Activated CD4-positive, alpha-beta memory T cell treated with anti-CD3 and anti-CD28 coated beads, Interleukin-2, amount 10 ng/mL, durations not matched to agents 7 days and 5 days (primary cell): ENCODE measurements at regions not wholly inside any gene's neighbourhood (a gene's known extent, or its start where the extent isn't known, plus 50 kb on each side); places are given as distances from the start of the nearest gene placed in this dataset.

ENCODE experiments used
- CTCF ChIA-PET: fragments of 350-600 bp; sonication (Branson Sonifier 250); formaldehyde crosslinking; loops from one replicate; lab custom pipeline; 2021; ENCODE audit warnings: antibody characterized with exemption, inconsistent platforms; lab: Charles Lee
- POLR2A ChIA-PET: fragments of 350-600 bp; sonication (Branson Sonifier 250); formaldehyde crosslinking; loops from one replicate; lab custom pipeline; 2021; ENCODE audit warnings: antibody characterized with exemption; lab: Charles Lee
- DNase-seq: peaks from one replicate; pipeline ENCODE4 v3.0.0-alpha.2; 2020
- H3K27ac Mint-ChIP-seq: one replicate; pipeline ENCODE4 v1.8.0; 2021; ENCODE audit warnings: mild to moderate bottlenecking, mixed read lengths
- H3K27me3 Mint-ChIP-seq: one replicate; pipeline ENCODE4 v1.8.0; 2021; ENCODE audit warnings: mixed read lengths
- H3K36me3 Mint-ChIP-seq: one replicate; pipeline ENCODE4 v1.8.0; 2021; ENCODE audit warnings: low read depth, mixed read lengths
- H3K4me1 Mint-ChIP-seq: one replicate; pipeline ENCODE4 v1.8.0; 2021; ENCODE audit warnings: mixed read lengths
- H3K4me3 Mint-ChIP-seq: one replicate; pipeline ENCODE4 v1.8.0; 2021; ENCODE audit warnings: mild to moderate bottlenecking, mixed read lengths
- H3K9me3 Mint-ChIP-seq: one replicate; pipeline ENCODE4 v1.8.0; 2021; ENCODE audit warnings: mixed read lengths

GRCh38 chr14:30223385-30223785 lies 295.7 kb upstream of the PRKD1 start:
- Mint-ChIP-seq H3K4me3 (no peak overlapping the region), H3K27ac (no peak overlapping the region), H3K27me3 (no peaks in the 10 kb centered on the region), H3K4me1 (no peaks in the 10 kb centered on the region), H3K36me3 (no peaks in the 10 kb centered on the region), H3K9me3 (no peaks in the 10 kb centered on the region)
- POLR2A ChIA-PET: no interaction called here
- CTCF ChIA-PET: no interaction called here
- no peak for DNase-seq

GRCh38 chr14:30223966-30224365 lies 296.3 kb upstream of the PRKD1 start:
- Mint-ChIP-seq H3K27me3 (no peaks in the 10 kb centered on the region), H3K4me1 (no peaks in the 10 kb centered on the region), H3K9me3 (no peaks in the 10 kb centered on the region), H3K4me3 (no peak overlapping the region), H3K36me3 (no peaks in the 10 kb centered on the region), H3K27ac (no peak overlapping the region)
- CTCF ChIA-PET: interaction anchor here (1.4 kb wide), 1 partner anchor 10 kb away, joined by 3 read pairs; no protein-coding TSS in a partner anchor
- no peak for DNase-seq
- POLR2A ChIA-PET: no interaction called here

DNA sequence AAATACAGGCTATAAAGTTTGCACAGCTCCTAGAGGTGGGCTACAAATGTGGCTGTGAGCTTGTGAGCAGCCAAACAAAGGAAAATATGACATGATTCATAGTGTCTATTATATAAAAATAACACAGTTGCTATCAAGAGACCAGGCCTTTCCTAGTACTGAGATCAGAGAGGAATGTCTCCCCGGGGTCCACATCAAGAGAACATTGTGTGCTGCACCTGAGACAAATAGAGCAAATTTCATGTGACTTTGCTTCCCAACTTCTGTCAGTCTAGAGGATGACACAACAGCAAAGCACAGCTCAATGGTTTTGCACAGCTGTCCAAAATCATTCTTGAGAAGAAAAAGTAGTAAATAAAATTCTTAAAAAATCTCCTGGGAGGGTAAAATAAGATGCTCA lies 297.5 kb upstream of the PRKD1 start:
- DNase-seq: no peak
- H3K27me3 Mint-ChIP-seq: no peaks in the 10 kb centered on the region
- no peaks in the 10 kb centered on the region for H3K4me1 Mint-ChIP-seq
- no peaks in the 10 kb centered on the region for H3K36me3 Mint-ChIP-seq
- ChIA-PET POLR2A (no interaction called here), CTCF (interaction anchor here (1.4 kb wide), 2 partner anchors 11 to 45 kb away, joined by 3 to 5 read pairs; no protein-coding TSS in a partner anchor)
- H3K4me3 Mint-ChIP-seq: no peak overlapping the region
- H3K27ac Mint-ChIP-seq: no peak overlapping the region
- no peaks in the 10 kb centered on the region for H3K9me3 Mint-ChIP-seq

- Mint-ChIP-seq H3K4me1 (no peaks in the 10 kb centered on the region), H3K36me3 (no peaks in the 10 kb centered on the region), H3K27me3 (no peaks in the 10 kb centered on the region), H3K9me3 (no peaks in the 10 kb centered on the region), H3K27ac (no peak overlapping the region), H3K4me3 (no peak overlapping the region)
- DNase-seq: no peak
- ChIA-PET POLR2A (no interaction called here), CTCF (no interaction called here)
These were observed 299.8 kb upstream of the PRKD1 start for GRCh38 chr14:30227436-30227835.

- CTCF ChIA-PET: no interaction called here
- no peak overlapping the region for H3K27ac Mint-ChIP-seq
- no peak for DNase-seq
- POLR2A ChIA-PET: no interaction called here
- no peaks in the 10 kb centered on the region for H3K27me3 Mint-ChIP-seq
- H3K4me1 Mint-ChIP-seq: no peaks in the 10 kb centered on the region
- no peaks in the 10 kb centered on the region for H3K9me3 Mint-ChIP-seq
- H3K36me3 Mint-ChIP-seq: no peaks in the 10 kb centered on the region
- H3K4me3 Mint-ChIP-seq: no peak overlapping the region
These were observed 300.2 kb upstream of the PRKD1 start for GRCh38 chr14:30227876-30228275.

DNA sequence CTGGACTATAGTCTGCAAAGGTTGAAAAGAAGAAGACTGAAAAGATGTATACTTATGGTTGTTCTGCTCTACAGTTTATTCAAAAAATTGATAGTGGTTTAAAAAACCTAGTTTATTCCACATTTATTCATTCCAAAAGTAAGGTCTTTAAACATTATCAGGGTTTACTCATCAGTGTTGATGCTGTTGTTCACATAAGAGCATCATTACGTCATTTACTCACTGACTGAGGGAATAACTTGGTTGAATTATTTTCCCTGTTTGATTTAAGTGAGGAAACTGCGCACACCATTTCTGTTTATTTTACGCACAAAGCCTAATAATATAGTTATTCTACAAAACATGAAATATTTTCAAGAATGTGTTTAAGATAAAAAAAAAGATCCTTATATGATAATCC lies 303.1 kb upstream of the PRKD1 start:
- ChIA-PET CTCF (no interaction called here), POLR2A (no interaction called here)
- no peaks in the 10 kb centered on the region for H3K36me3 Mint-ChIP-seq
- H3K4me3 Mint-ChIP-seq: no peak overlapping the region
- no peak overlapping the region for H3K27ac Mint-ChIP-seq
- DNase-seq: no peak
- H3K4me1 Mint-ChIP-seq: no peaks in the 10 kb centered on the region
- H3K9me3 Mint-ChIP-seq: peaks cover 2% of the 10 kb centered on the region
- H3K27me3 Mint-ChIP-seq: no peaks in the 10 kb centered on the region

GRCh38 chr14:30234966-30235365 lies 307.3 kb upstream of the PRKD1 start:
- POLR2A ChIA-PET: no interaction called here
- Mint-ChIP-seq H3K9me3 (peaks cover 3% of the 10 kb centered on the region), H3K4me3 (no peak overlapping the region), H3K27ac (no peak overlapping the region), H3K4me1 (no peaks in the 10 kb centered on the region), H3K27me3 (no peaks in the 10 kb centered on the region), H3K36me3 (no peaks in the 10 kb centered on the region)
- no peak for DNase-seq
- CTCF ChIA-PET: no interaction called here

DNA sequence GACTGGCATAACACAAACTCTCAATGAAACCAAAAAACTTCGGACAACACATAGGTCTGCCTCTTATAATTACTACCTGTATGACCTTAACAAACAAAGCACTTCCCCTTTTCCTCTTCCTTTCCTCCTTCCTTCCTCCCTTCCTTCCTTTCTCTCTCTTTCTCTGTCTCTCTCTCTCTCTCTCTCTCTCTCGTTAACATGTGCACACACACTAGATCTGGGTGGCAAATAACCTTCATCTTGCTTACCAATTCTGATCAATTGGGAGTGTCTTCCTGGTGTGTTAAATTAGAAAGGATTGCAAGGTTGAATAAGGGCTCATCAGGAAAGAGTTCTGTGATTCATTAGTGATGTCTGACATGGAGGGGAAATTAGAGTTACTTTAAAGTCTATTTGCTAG lies 307.8 kb upstream of the PRKD1 start:
- peaks cover 3% of the 10 kb centered on the region for H3K9me3 Mint-ChIP-seq
- ChIA-PET POLR2A (no interaction called here), CTCF (no interaction called here)
- H3K4me1 Mint-ChIP-seq: no peaks in the 10 kb centered on the region
- no peak overlapping the region for H3K27ac Mint-ChIP-seq
- H3K27me3 Mint-ChIP-seq: no peaks in the 10 kb centered on the region
- H3K36me3 Mint-ChIP-seq: no peaks in the 10 kb centered on the region
- DNase-seq: no peak
- no peak overlapping the region for H3K4me3 Mint-ChIP-seq

- Mint-ChIP-seq H3K4me1 (no peaks in the 10 kb centered on the region), H3K4me3 (no peak overlapping the region), H3K36me3 (no peaks in the 10 kb centered on the region), H3K27ac (no peak overlapping the region), H3K27me3 (no peaks in the 10 kb centered on the region), H3K9me3 (peaks cover 5% of the 10 kb centered on the region)
- ChIA-PET POLR2A (no interaction called here), CTCF (no interaction called here)
- DNase-seq: no peak
These were observed 311.3 kb upstream of the PRKD1 start for GRCh38 chr14:30238936-30239335.

DNA sequence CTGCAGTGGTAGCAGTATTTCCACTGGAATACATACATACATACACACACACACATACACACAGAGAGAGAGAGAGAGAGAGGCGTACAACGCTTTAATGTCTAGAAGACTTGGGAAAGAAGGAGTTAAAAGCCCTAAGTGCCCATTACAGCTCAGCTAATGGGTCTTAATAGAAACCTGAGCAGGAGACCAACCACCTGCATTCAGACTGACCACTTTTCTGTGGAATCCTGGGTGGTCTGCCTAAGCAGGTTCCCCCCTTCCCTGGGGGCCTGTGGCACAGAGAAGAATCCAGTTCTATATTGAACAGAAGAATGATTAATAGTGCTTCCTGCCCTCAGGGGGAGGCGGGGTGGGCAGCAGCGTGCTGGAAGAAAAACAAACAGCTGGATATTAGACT lies 312.4 kb upstream of the PRKD1 start:
- CTCF ChIA-PET: no interaction called here
- H3K27me3 Mint-ChIP-seq: no peaks in the 10 kb centered on the region
- H3K36me3 Mint-ChIP-seq: no peaks in the 10 kb centered on the region
- POLR2A ChIA-PET: no interaction called here
- no peak for DNase-seq
- no peak overlapping the region for H3K4me3 Mint-ChIP-seq
- H3K9me3 Mint-ChIP-seq: peaks cover 5% of the 10 kb centered on the region
- no peak overlapping the region for H3K27ac Mint-ChIP-seq
- H3K4me1 Mint-ChIP-seq: no peaks in the 10 kb centered on the region

DNA sequence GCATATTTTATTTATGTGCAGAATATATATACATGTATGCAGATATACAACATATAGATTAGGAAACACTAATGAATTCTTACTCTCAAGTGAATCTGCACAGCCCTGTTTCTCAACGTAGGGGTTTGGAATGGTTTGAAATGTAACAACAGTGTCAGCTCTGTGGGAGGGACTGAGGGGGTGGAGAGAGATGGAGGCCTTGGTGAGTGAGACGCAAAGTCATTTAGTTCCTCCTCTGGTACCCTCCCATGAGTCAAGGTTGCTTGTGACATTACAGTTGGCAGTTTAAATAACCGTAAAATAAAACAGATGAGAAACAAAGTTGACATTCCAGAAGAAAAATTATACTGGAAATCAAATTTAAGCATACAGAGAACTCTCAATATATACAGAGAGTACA lies 313.0 kb upstream of the PRKD1 start:
- no peaks in the 10 kb centered on the region for H3K4me1 Mint-ChIP-seq
- H3K27me3 Mint-ChIP-seq: no peaks in the 10 kb centered on the region
- no peak for DNase-seq
- H3K9me3 Mint-ChIP-seq: peaks cover 3% of the 10 kb centered on the region
- ChIA-PET POLR2A (no interaction called here), CTCF (no interaction called here)
- H3K27ac Mint-ChIP-seq: no peak overlapping the region
- no peaks in the 10 kb centered on the region for H3K36me3 Mint-ChIP-seq
- H3K4me3 Mint-ChIP-seq: no peak overlapping the region

DNA sequence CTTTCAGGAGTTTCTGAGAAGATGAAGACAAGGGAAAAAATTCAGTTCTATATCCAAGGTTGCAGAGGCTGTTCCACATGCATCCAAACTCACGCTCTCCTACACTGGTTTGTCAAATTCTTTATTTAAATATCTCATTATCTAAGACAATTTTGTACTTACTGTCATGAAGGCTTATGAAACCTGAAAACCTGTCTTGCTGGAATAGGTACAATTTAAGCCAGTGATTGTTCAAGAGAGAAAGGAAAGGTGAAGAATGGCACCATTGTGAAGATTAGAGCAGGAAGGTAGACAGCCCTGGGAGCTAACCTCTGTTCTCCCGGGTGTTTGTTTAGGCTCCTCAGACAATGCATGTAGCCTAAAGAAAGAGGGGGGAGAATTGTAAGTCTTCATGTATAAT lies 315.1 kb upstream of the PRKD1 start:
- ChIA-PET CTCF (interaction anchor here (0.8 kb wide), 1 partner anchor 28 kb away, joined by 3 read pairs; no protein-coding TSS in a partner anchor), POLR2A (no interaction called here)
- Mint-ChIP-seq H3K4me3 (no peak overlapping the region), H3K4me1 (no peaks in the 10 kb centered on the region), H3K27ac (no peak overlapping the region), H3K27me3 (no peaks in the 10 kb centered on the region), H3K9me3 (peaks cover 2% of the 10 kb centered on the region), H3K36me3 (no peaks in the 10 kb centered on the region)
- DNase-seq: no peak

DNA sequence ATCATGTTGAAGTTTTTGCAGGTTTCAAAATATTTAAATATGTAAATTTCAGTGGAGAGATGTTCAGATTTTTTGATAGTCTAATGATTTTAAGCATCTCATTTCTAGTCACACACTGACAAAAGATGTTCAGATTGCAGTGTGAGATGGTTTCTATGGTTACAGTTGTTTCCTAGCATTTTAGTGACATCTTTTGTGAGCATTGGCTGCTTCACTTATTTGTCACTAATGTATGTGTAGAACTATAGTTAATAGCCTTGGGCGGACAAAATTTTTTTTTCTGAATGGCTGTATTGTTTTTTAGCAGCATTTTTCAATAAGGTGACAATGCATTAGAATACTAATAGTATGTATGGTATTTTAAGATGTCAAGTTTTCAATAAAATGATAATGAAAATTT lies 315.6 kb upstream of the PRKD1 start:
- Mint-ChIP-seq H3K4me3 (no peak overlapping the region), H3K27ac (no peak overlapping the region), H3K9me3 (peaks cover 2% of the 10 kb centered on the region), H3K27me3 (no peaks in the 10 kb centered on the region), H3K4me1 (no peaks in the 10 kb centered on the region), H3K36me3 (no peaks in the 10 kb centered on the region)
- ChIA-PET POLR2A (no interaction called here), CTCF (interaction anchor here (0.8 kb wide), 1 partner anchor 27 kb away, joined by 3 read pairs; no protein-coding TSS in a partner anchor)
- no peak for DNase-seq

GRCh38 chr14:30243805-30244204 lies 315.2 kb upstream of the G2E3 start:
- Mint-ChIP-seq H3K4me3 (no peak overlapping the region), H3K27me3 (no peaks in the 10 kb centered on the region), H3K9me3 (peaks cover 2% of the 10 kb centered on the region), H3K4me1 (no peaks in the 10 kb centered on the region), H3K27ac (no peak overlapping the region), H3K36me3 (no peaks in the 10 kb centered on the region)
- ChIA-PET POLR2A (no interaction called here), CTCF (interaction anchor here (0.8 kb wide), 1 partner anchor 27 kb away, joined by 3 read pairs; no protein-coding TSS in a partner anchor)
- DNase-seq: no peak
